Loucy (cell line): ENCODE measurements at regions not wholly inside any gene's neighbourhood (a gene's known extent, or its start where the extent isn't known, plus 50 kb on each side); places are given as distances from the start of the nearest gene placed in this dataset.
A peak's percentile ranks its signal among the peaks of the same experiment; 100 is the strongest.

Source experiments
- H2AFZ ChIP-seq: fragments of 200-600 bp; sonication (generic); 2 replicates; pipeline ENCODE4 v1.6.0; 2016; ENCODE audit warnings: antibody characterized with exemption, mild to moderate bottlenecking, low read length, moderate library complexity
- H3F3A ChIP-seq: fragments of 200-600 bp; 2 replicates; pipeline ENCODE4 v1.6.0; 2016; ENCODE audit warnings: antibody characterized with exemption, low read depth, mild to moderate bottlenecking
- H3K27me3 ChIP-seq: fragments of 200-600 bp; sonication (generic); 2 replicates; pipeline ENCODE4 v1.6.1; 2014; ENCODE audit warnings: low read length, mild to moderate bottlenecking; ENCODE audit not compliant: insufficient read depth, poor library complexity, severe bottlenecking
- H3K36me3 ChIP-seq: fragments of 200-600 bp; sonication (generic); 2 replicates; pipeline ENCODE4 v1.6.1; 2016; ENCODE audit warnings: low read length; ENCODE audit not compliant: insufficient read depth
- H3K4me1 ChIP-seq: fragments of 200-600 bp; sonication (generic); 2 replicates; pipeline ENCODE4 v1.5.1; 2014; ENCODE audit warnings: low read length, mild to moderate bottlenecking; ENCODE audit not compliant: insufficient read depth, poor library complexity, severe bottlenecking
- H3K4me2 ChIP-seq: fragments of 200-600 bp; sonication (generic); 2 replicates; pipeline ENCODE4 v1.6.0; 2014; ENCODE audit warnings: antibody characterized with exemption, low read length, low read depth, mild to moderate bottlenecking; ENCODE audit not compliant: poor library complexity, severe bottlenecking
- H3K4me3 ChIP-seq: fragments of 200-600 bp; sonication (generic); 2 replicates; pipeline ENCODE4 v1.5.1; 2014; ENCODE audit warnings: low read length, mild to moderate bottlenecking, mixed read lengths; ENCODE audit not compliant: poor library complexity, severe bottlenecking
- H3K79me2 ChIP-seq: fragments of 200-600 bp; sonication (generic); 2 replicates; pipeline ENCODE4 v1.6.1; 2014; ENCODE audit warnings: low read length; ENCODE audit not compliant: insufficient read depth
- H3K9ac ChIP-seq: fragments of 200-600 bp; sonication (generic); 2 replicates; pipeline ENCODE4 v1.6.0; 2014; ENCODE audit warnings: mild to moderate bottlenecking, low read depth, low read length, moderate library complexity; ENCODE audit not compliant: poor library complexity, severe bottlenecking
- H3K9me2 ChIP-seq: fragments of 200-600 bp; sonication (generic); replicated peaks from 2 replicates; pipeline ENCODE4 v1.6.1; 2016; ENCODE audit warnings: low read depth, low read length, mixed read lengths
- H3K9me3 ChIP-seq: fragments of 200-600 bp; sonication (generic); 2 replicates; pipeline ENCODE4 v1.6.1; 2014; ENCODE audit warnings: mild to moderate bottlenecking, antibody characterized with exemption, low read length, low read depth; ENCODE audit not compliant: insufficient read depth
- H4K20me1 ChIP-seq: fragments of 200-600 bp; sonication (generic); 2 replicates; pipeline ENCODE4 v1.6.0; 2014; ENCODE audit warnings: antibody characterized with exemption, low read length, mild to moderate bottlenecking; ENCODE audit not compliant: insufficient read depth, poor library complexity, severe bottlenecking
- CTCF ChIP-seq: fragments of 200-600 bp; sonication (generic); conservative IDR thresholded peaks from 2 replicates; pipeline ENCODE4 v1.5.1; 2014; ENCODE audit warnings: mild to moderate bottlenecking, antibody characterized with exemption, low read length
- EZH2phosphoT487 ChIP-seq: fragments of 200-600 bp; IDR thresholded peaks from 2 replicates; pipeline ENCODE4 v1.6.1; 2018; ENCODE audit warnings: antibody characterized with exemption, mild to moderate bottlenecking, moderate library complexity, borderline replicate concordance

GRCh38 chr14:86665975-86666374 is 1136.0 kb downstream of the FLRT2 start:
- TF ChIP-seq EZH2phosphoT487 (no peak), CTCF (no peak)
- H3K9ac ChIP-seq: no peak overlapping the region

GRCh38 chr14:86662334-86662733 is 1132.4 kb downstream of the FLRT2 start:
- Histone ChIP-seq H3K79me2 (no peaks in the 10 kb centered on the region), H3K4me3 (no peak overlapping the region), H3K9me3 (no peaks in the 10 kb centered on the region), H3K4me1 (no peaks in the 10 kb centered on the region), H3K4me2 (no peak overlapping the region), H3K9ac (no peak overlapping the region), H4K20me1 (no peaks in the 10 kb centered on the region), H3K27me3 (no peaks in the 10 kb centered on the region), H2AFZ (no peak overlapping the region), H3F3A (no peaks in the 10 kb centered on the region), H3K9me2 (no peaks in the 10 kb centered on the region), H3K36me3 (no peaks in the 10 kb centered on the region)
- TF ChIP-seq CTCF: no peak

More at GRCh38 chr14:86665975-86666374, 1136.0 kb downstream of the FLRT2 start:
- Histone ChIP-seq H2AFZ (no peak overlapping the region), H3K27me3 (no peaks in the 10 kb centered on the region), H4K20me1 (no peaks in the 10 kb centered on the region), H3K4me3 (no peak overlapping the region), H3F3A (no peaks in the 10 kb centered on the region), H3K9me3 (no peaks in the 10 kb centered on the region), H3K36me3 (no peaks in the 10 kb centered on the region), H3K4me2 (no peak overlapping the region), H3K4me1 (no peaks in the 10 kb centered on the region), H3K79me2 (no peaks in the 10 kb centered on the region), H3K9me2 (no peaks in the 10 kb centered on the region)

- peak; percentile 91 for TF ChIP-seq CTCF
- no peak for TF ChIP-seq EZH2phosphoT487
- H3K36me3 ChIP-seq: no peaks in the 10 kb centered on the region
- no peak overlapping the region for H3K4me3 ChIP-seq
- H4K20me1 ChIP-seq: no peaks in the 10 kb centered on the region
- H3F3A ChIP-seq: no peaks in the 10 kb centered on the region
- H3K79me2 ChIP-seq: no peaks in the 10 kb centered on the region
- no peak overlapping the region for H3K4me2 ChIP-seq
- H3K9me3 ChIP-seq: 0 out of 2 replicates have a peak, but pooled peaks cover 5% of the 10 kb centered on the region
- H3K4me1 ChIP-seq: no peaks in the 10 kb centered on the region
- H3K9me2 ChIP-seq: no peaks in the 10 kb centered on the region
- no peak overlapping the region for H2AFZ ChIP-seq
- H3K9ac ChIP-seq: no peak overlapping the region
- H3K27me3 ChIP-seq: no peaks in the 10 kb centered on the region
Observed at GRCh38 chr14:86654558-86655184, 1124.7 kb downstream of the FLRT2 start.
